ENCODE measurements at regions not wholly inside any gene's neighbourhood (a gene's known extent, or its start where the extent isn't known, plus 50 kb on each side); places are given as distances from the start of the nearest gene placed in this dataset.

GRCh38 chr4:57580710-57581599 is 470.8 kb upstream of the IGFBP7 start:
- TF ChIP-seq, protein P1, sequence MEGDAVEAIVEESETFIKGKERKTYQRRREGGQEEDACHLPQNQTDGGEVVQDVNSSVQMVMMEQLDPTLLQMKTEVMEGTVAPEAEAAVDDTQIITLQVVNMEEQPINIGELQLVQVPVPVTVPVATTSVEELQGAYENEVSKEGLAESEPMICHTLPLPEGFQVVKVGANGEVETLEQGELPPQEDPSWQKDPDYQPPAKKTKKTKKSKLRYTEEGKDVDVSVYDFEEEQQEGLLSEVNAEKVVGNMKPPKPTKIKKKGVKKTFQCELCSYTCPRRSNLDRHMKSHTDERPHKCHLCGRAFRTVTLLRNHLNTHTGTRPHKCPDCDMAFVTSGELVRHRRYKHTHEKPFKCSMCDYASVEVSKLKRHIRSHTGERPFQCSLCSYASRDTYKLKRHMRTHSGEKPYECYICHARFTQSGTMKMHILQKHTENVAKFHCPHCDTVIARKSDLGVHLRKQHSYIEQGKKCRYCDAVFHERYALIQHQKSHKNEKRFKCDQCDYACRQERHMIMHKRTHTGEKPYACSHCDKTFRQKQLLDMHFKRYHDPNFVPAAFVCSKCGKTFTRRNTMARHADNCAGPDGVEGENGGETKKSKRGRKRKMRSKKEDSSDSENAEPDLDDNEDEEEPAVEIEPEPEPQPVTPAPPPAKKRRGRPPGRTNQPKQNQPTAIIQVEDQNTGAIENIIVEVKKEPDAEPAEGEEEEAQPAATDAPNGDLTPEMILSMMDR (IDR thresholded peaks at IDR 0.05) = no peak
- TF ChIP-seq POLR2A (IDR thresholded peaks at IDR 0.05) (no peak), EP300 (IDR thresholded peaks at IDR 0.05) (no peak)
